ENCODE measurements at regions not wholly inside any gene's neighbourhood (a gene's known extent, or its start where the extent isn't known, plus 50 kb on each side); places are given as distances from the start of the nearest gene placed in this dataset.
A peak's percentile ranks its signal among the peaks of the same experiment; 100 is the strongest.

DNA sequence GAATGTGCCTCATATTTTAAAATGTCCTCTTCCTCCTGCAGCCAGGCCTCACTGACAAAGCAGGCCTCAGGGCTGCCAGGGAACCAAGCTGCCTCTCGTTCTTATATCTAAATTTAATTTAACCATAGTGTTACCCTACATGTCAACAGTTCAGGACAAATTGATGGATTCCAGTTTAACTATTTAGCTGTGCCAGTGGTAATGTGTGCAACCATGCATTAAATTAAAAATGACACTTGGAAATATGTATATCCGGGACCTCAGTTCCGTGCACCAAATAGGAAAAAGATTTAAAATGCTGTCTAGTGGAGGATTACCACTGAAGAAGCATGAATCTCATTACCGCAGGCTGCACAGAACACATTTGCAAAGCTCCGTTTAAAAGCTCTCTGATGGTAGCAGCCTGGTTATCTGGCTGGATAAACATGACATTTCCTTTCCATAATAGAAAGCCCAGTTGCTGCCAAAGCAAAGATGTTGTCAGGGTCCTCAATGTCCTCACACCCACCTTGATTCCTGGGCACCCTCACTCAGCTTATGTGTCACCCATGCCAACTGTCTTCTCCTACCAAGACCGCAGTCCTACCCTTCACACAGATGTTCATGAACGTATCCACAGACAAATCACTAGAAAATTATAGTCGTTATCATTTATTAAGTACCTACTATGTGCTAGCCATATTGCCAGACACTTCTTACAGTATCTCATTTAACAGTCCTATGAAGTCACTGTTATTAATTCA, 73.3 kb upstream of the FRMD4A start:
- DNase-seq (no peak), ATAC-seq (ENCODE audit: poor library complexity) (no peak)
- intact Hi-C loops (cut with DNase I), result no loop called here

- ATAC-seq (ENCODE audit: poor library complexity) (no peak), DNase-seq (no peak)
- intact Hi-C loops (cut with DNase I), result no loop called here
These were observed 72.6 kb upstream of the FRMD4A start for GRCh38 chr10:14403359-14403758.

GRCh38 chr10:14399641-14400040, 68.9 kb upstream of the FRMD4A start:
- intact Hi-C loops (cut with DNase I), result no loop called here
- DNase-seq (no peak), ATAC-seq (ENCODE audit: poor library complexity) (no peak)

DNA sequence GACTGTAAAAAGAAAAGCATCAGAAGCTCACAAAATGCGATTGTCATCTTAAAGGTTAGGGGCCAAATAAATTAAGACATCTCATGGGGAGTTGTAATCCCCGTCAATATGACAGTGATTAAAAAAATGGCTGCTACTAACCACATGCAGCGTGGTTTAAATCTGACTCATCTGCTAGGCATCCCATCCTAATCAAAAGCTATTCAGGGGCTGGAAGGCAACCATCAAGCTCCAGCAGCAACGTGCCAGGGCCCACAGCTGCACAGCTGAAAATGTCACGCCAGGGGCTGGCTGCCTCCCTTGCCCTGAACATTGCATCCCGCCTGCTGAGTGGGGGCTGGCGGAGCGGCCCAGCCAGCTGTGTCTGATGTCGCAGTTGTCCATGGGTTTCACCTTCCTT, 66.3 kb upstream of the FRMD4A start:
- DNase-seq (peak; percentile 83), ATAC-seq (ENCODE audit: poor library complexity) (peak; percentile 98)
- intact Hi-C loops (cut with DNase I), result no loop called here

GRCh38 chr10:14396411-14397048, 65.8 kb upstream of the FRMD4A start:
- intact Hi-C loops (cut with DNase I), result no loop called here
- DNase-seq (no peak), ATAC-seq (ENCODE audit: poor library complexity) (peak; percentile 33)

DNA sequence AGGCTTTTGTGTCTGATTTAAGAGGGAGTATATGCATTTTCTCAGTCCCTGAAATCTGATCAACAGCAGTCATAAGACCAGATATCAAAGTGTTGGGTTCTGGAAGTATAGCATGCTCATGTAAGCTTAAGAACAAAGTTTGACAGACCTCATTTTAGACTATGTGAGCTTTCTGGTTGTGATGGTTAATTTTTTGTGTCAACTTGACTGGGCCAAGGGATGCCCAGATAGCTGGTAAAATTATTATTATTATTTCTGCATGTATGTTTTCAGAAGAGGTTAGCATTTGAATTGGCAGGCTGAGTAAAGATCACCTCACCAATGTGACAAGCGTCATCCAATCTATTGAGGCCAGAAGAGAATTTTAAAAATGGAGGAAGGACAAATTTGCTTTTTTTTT, 63.5 kb upstream of the FRMD4A start:
- intact Hi-C loops (cut with DNase I), result no loop called here
- no peak for ATAC-seq (ENCODE audit: poor library complexity)
- DNase-seq, result no peak

- DNase-seq, result no peak
- intact Hi-C loops (cut with DNase I), result no loop called here
- ATAC-seq (ENCODE audit: poor library complexity), result no peak
These were observed 60.6 kb upstream of the FRMD4A start for GRCh38 chr10:14391342-14391741.

- intact Hi-C loops (cut with DNase I), result loop anchor here (5.0 kb wide), 1 partner anchor 87 kb away; no protein-coding TSS in a partner anchor
- no peak for DNase-seq
- ATAC-seq (ENCODE audit: poor library complexity), result no peak
These were observed 59.4 kb upstream of the FRMD4A start for GRCh38 chr10:14389981-14390590.

DNA sequence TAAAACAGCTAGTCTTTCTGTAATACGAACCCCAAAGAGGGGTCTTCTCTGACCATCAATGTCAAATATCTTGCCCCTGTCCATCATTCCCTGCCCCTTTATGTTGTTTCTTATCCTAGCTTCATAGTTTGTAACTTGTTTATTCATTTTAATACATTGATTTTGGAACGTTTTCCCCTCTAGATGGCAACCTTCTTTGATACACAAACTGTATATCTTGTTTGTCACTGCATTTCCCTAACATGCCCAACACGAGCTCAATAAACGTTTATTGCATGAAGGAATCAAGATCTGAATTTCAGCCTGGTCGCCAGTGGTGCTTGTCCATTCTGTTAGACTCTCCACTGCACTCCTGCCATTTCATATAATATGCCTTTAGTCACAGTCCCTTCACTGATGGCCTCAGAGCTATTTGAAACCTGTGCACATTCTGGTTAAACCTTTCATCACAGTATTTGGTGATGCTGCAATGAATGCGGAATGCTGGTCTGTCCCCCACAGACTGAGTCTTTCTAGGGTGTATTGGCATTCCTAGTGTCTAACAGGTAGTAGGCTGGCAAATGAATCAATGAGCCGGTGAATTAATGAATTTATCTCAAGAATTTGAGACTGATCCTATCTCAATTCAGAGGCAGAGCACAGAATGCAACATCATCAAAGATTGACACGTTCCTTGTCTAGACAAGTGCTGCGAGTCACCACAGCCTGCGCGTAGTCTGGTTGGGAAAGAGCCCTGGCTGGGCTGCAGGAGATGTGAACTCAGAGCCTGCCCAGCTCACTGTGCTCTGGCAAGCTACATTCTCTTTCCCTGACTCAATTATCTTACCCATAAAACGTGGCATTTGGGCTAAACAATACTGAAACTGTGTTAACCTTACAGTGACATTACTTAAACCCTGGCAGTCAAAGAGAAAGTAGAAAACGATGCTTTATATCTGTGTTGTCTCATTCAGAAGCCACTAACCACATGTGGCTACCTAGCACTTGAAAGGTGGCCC, 55.2 kb upstream of the FRMD4A start:
- intact Hi-C loops (cut with DNase I), result loop anchor here (5.0 kb wide), 1 partner anchor 91 kb away; no protein-coding TSS in a partner anchor
- ATAC-seq (ENCODE audit: poor library complexity) (no peak), DNase-seq (no peak)

DNA sequence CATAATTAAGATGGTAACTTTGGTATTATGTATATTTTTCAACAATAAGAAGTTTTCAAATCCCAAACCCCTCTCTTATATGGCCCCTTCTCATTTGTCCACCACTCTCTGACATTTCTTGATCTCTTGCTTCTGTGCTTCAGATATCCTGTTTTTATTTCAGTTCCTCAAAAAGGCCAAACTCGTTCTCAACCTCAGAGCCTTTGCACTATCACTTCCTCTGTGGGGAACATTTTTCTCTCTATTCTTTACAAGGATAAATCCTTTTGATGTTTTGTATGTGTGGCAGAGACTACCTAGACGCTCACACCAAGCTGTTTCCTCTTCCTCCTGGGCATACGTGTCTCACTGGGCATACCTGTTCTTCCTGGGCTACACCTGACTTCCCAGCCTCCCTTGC, 54.2 kb upstream of the FRMD4A start:
- intact Hi-C loops (cut with DNase I), result loop anchor here (5.0 kb wide), 1 partner anchor 92 kb away; no protein-coding TSS in a partner anchor
- ATAC-seq (ENCODE audit: poor library complexity) (no peak), DNase-seq (no peak)

GRCh38 chr10:14384116-14384730, 53.5 kb upstream of the FRMD4A start:
- DNase-seq (no peak), ATAC-seq (ENCODE audit: poor library complexity) (no peak)
- intact Hi-C loops (cut with DNase I), result no loop called here

GRCh38 chr10:14383266-14383665, 52.5 kb upstream of the FRMD4A start:
- intact Hi-C loops (cut with DNase I), result no loop called here
- DNase-seq (no peak), ATAC-seq (ENCODE audit: poor library complexity) (no peak)

- ATAC-seq (ENCODE audit: poor library complexity), result no peak
- intact Hi-C loops (cut with DNase I), result no loop called here
- DNase-seq, result no peak
These were observed 51.8 kb upstream of the FRMD4A start for GRCh38 chr10:14382531-14382930.

GRCh38 chr10:14382022-14382421, 51.3 kb upstream of the FRMD4A start:
- intact Hi-C loops (cut with DNase I), result no loop called here
- ATAC-seq (ENCODE audit: poor library complexity), result no peak
- DNase-seq, result no peak

- no peak for ATAC-seq (ENCODE audit: poor library complexity)
- no peak for DNase-seq
- intact Hi-C loops (cut with DNase I), result no loop called here
These were observed 50.8 kb upstream of the FRMD4A start for GRCh38 chr10:14381475-14381874.

GRCh38 chr10:14380746-14381145, 50.0 kb upstream of the FRMD4A start:
- no peak for ATAC-seq (ENCODE audit: poor library complexity)
- intact Hi-C loops (cut with DNase I), result no loop called here
- DNase-seq, result no peak

Measured in Right ventricle myocardium superior (tissue), 1 donor.